ENCODE measurements at regions not wholly inside any gene's neighbourhood (a gene's known extent, or its start where the extent isn't known, plus 50 kb on each side); places are given as distances from the start of the nearest gene placed in this dataset.

- TF ChIP-seq CTCF (IDR thresholded peaks at IDR 0.05) (no peak), POLR2A (IDR thresholded peaks at IDR 0.05) (no peak), POLR2AphosphoS5 (IDR thresholded peaks at IDR 0.05) (no peak)
Measured at GRCh38 chr2:144596073-144596871, 76.4 kb upstream of the ZEB2 start.

Data from sigmoid colon (tissue), 4 donors.